ENCODE measurements at regions not wholly inside any gene's neighbourhood (a gene's known extent, or its start where the extent isn't known, plus 50 kb on each side); places are given as distances from the start of the nearest gene placed in this dataset.
"Not testable (repeated sequence)": the region's sequence is repeated elsewhere in the genome, so short reads cannot be mapped to it uniquely, and the experiment has no call there.

DNA sequence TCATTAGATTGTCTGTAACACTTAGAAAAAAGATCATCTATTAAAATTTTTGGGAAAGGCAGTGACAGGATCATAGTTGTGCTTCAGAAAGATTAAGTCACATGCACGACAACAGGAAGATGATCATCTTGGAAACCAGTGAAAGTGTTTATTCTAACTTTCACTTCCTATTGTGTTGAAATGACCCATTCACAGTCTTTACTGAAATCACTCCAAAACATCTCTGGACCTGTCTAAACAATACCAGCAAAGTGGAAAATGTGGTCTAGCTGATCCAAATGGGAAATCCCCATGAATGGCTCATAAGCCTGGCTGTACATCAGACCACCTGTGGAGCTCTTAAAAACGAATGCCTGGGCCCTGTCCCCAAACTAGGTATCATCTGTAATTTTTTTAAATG, 111.1 kb upstream of the ETV3 start:
- DNase-seq = no peak

DNA sequence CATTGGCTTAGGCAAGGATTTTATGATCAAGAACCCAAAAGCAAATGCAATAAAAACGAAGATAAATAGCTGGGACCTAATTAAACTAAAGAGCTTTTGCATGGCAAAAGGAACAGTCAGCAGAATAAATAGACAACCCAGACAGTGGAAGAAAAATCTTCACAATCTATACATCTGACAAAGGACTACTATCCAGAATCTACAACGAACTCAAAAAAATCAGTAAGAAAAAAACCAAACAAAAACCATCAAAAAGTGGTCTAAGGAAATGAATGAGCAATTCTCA, 109.5 kb upstream of the ETV3 start:
- not testable (repeated sequence) for DNase-seq

DNA sequence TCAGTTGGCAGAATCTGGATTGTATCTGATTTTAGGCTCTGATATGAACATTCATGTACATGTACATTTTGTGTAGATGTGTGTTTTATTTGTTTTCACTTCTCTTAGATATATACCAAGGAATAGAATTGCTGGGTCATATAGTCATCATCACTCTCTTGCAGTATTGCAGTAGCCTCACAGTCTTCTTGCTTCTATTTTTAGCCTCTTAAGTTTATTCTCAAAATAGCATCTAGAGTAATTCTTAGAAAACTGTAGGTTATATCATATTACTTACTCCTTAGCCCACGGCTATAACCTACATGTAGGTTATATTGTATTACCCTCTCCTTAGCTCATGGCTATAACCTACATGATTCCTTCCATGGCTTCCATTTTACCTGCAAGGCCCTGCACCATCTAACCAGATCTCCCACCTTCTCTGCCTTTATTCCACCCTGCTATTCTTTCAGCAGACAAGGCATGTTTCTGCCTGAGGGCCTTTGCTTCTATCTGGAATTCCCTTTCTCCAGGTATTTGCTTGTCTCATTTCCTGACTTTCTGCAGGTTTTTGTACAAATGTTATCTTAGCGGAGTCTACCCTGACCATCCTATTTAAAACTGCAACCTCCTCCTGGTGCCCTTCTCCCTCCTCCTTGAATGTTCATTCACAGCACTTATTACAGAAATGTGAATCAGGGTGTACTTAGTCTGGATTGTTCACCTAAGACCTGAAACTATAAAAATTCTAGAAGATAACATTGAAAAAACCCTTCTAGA, 109.0 kb upstream of the ETV3 start:
- no peak for DNase-seq

DNA sequence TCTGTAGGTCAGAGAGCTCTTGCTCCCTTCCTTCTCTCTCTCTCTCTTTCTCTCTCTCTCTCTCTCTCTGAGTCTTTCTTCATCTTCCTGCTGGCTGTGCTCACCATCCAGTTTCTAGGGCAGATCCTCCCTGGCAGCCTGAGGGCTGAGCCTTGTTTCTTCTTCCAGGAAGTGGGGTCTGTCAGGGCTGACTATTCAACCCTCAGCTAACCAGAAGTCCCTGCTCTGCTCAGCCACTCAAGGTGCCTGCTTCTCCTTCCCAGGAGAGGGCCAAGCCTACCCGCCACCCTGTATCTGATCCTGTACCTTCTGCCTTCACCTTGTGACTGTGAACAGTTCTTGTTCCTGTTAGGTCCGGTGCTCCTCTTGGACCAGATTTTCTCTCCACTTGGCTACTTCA, 107.6 kb upstream of the ETV3 start:
- DNase-seq = no peak

DNA sequence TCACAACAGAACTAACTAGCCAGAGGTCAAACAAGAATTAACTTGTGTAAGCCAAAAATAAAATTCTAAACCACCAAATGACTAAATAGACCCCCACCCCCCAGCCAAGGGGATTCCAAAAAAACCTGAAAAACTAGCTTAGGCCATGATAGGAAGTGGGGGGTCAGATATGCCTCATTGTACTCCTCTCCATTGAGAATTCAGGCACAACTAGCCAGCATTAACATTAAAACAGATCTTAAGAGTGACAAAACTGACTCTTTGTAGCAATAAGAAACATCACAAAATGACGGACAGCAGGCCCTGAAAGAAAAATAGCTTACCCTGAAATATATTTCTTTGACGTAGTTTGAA, 103.0 kb upstream of the ETV3 start:
- DNase-seq = no peak

DNA sequence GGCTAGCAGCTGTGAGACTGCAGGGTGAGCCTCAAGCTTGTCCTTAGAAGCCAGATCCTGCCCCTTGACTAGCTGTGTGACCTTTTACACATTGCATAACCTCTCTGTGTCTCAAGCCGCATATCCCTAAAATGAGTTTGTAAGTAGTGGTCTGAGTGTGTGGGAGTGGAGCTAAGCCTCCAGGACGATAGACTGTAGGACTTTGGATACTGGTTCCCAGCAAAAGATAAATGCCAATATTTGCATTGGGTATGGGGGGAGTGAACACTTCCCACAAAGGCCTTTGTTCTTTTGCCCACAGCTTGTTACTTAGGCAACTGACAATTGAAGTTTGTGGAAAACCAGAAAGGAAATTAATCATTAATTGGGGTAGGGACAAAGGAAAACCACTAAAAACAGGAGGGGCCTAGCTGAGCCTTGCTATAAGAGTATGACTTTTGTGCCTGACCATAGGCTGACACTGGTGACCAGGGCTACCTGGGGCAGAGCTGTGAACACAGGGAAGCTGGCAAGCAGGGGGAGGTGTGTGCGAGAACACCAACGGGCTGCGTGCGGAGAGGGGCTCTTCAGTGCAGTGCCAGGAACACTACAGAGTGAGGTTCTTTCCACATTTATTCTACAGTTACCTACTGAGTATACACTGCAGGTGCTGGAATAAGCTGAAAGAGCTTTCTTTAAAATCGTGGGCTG, 102.4 kb upstream of the ETV3 start:
- no peak for DNase-seq

DNA sequence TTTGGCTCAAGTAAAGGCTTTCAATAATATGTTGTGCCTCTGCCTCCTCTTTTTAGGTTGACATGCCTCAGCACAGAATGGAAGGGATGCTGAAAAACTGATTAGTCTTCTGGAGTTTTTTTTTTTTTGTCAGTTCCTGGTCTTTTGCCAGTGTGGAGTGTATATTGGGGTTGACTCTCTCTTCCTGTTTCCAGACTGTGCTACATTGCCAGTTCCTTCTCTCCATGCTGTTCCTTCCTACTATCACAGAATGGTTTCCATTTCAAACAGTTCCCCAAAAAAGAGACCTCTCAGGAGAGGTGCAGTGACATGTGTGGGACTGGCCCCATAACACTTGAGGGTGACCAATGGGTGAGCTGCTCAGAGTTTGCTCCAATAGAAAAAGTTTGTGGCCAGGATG, 101.7 kb upstream of the ETV3 start:
- DNase-seq = no peak

DNA sequence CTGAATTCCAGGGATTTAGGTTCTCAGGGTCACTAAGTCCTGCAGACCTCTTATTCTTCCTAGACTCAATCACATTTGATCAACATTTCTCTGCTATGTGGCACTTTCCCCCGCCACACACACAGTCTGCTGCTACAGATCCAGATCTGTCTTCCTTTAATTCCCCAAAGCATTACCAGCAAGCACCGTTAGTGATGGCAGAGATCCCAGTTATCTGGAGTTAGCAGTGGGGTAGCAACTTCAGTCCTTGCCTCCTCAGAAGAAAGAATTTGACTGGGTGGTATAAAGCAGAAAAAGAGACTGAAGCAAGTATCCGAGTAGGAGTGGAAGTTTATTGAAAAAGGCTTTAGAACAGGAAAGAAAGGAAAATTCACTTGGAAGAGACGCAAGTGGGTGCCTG, 100.4 kb upstream of the ETV3 start:
- DNase-seq = no peak

DNA sequence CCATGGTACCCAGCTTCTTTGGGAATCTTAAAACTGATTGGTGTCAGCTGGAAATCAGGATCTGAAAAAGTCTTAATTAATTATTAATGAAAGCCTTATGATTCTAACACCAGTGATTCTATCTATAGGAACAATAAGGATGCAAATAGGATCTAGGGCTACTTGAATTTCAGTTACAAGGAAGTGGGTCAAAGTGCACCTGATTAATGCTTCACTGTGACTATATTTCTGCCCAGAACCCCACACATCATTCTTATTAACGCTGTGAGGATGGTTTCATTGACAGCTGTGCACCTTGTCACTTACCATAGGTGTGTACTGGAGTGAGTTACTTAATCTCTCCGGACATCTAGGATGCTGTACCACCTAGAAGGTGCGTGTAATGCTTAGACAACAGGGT, 99.8 kb upstream of the ETV3 start:
- DNase-seq = no peak

DNA sequence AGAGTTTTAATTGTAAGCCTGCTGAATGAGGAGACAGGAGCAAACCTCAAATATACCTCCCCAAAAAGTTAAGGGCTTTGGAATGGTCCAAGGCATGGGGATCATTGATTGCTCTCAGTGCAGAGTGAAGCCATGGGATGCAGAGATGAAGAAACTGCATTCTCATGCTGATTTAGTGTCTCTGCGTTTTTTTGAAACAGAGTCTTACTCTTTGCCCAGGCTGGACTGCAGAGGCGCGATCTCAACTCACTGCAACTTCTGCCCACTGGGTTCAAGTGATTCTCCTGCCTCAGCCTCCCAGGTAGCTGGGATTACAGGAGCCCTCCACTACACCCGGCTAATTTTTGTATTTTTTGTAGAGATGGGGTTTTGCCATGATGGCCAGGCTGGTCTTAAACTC, 99.3 kb upstream of the ETV3 start:
- DNase-seq = no peak

DNA sequence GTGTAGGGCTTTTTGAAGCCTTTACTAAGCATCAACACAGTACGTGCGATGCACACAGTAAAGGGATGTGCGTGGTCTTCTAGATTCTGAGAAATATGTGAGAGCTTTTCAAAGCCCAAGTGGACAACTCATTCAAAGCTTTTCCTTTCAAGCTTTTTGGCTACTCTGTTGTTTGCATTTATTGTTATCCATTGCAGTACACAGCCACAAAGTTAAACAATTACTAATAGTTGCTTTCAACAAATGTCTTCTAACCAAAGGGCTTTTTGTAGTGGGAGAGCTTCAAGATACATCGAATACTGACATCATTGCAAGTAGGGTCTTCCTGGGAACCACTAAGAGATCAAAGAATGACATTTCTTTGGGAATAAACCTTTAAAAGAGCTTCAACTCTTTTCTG, 97.9 kb upstream of the ETV3 start:
- no peak for DNase-seq

DNA sequence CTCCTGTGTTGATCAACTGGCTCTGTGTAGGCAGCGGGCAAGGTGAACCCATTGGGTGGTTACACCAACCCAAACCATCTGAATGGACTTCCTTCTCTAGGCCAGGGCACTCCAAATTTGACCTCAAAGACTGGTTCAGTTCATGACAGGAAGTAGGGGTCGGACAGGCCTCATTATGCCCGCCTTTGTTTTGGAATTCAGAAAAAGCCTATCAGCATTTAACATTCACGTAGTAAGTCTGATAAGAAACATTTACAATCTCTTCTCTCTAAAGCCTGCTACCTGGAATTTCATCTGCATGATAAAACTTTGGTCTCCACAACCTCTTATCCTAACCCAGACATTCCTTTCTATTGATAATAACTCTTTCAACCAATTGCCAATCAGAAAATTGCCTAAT, 97.1 kb upstream of the ETV3 start:
- DNase-seq = no peak

DNA sequence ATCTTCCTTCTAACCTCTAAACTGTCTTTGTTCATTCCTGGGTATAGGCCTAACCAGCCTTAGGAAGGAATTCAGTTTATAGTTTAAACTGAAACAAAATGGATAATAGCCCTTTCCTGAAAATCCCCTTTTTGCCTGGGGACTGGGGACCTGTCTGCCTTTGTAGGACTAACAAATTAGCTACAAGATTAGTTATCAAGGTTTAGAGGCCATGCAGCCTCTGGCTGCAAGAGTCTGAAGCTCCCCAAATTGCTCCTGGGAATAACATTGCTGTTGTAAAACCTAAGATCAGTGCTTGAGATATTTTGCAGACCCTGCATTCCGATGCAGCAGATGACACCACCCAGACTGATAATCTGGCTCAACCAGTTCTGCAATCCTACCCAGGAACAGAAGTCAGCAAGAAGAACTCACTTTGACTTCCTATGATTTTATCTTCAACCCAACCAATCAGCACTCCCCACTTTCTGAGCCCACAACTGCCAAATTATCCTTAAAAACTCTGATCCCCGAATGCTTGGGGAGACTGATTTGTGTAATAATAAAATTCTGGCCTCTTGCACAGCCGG, 96.6 kb upstream of the ETV3 start:
- no peak for DNase-seq

DNA sequence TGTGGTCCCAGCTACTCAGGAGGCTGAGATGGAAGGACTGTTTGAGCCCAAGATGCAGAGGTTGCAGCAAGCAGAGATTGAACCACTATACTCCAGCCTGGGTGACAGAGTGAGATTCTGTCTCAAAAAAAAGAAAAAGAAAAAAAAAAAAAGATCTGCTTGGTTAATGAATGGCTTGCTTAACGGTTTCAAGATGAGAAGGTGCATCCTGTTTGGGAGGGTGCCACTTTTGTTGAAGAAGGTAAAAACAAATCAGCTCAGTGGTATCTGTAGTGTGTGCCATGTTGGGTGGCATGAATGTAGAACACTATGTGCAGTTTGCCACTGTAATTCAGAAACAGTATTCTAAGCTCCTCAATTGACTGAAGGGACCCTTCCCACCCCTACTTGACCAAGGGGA, 94.9 kb upstream of the ETV3 start:
- DNase-seq = no peak

DNA sequence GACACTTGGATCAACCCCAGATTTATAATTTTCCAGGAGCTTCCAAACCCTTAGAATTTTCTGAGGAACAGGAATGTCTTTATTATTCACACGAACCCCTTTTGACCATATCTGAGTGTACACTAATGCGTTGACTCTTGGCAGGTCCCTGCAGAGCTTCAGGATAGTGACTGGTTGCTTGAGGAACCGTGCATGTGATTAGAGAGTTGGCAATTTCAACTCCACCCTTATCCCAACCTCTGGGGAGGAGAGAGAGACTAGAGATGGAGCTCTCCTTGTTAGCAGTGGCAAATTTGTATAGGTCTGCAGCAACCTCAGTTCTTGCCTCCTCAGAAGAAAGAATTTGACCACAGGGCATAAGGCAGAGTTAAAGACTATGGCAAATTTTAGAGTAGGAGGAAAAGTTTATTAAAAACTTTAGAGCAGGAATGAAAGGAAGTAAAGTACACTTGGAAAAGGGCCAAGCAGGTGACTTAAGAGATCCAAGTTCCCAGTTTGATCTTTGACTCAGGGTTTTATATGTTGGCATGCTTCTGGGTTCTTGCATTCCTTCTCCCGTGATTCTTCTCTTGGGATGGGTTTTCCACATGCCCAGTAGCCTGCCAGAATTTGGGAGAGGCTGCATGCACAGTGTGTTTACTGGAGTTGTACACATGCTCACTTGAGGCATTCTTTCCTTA, 93.8 kb upstream of the ETV3 start:
- DNase-seq = no peak

DNA sequence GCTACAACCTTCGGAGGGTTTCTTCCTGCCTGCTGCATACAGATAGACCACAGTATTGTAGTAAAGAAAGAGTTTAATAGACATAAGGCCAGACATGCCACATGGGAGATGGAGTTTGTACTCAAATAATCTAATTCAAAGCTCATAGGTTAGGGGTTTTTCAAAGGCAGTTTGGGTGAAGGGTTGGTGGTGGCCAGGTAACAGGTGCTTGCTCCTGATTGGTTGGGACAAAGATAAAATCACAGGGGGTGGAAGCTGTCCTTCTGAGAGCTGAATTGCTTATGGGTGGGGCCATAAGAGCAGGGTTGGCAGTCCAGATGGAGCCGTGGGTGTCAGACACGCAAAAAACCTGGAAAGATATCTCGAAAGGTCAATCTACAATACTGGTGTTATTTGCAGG, 92.3 kb upstream of the ETV3 start:
- DNase-seq = no peak

DNA sequence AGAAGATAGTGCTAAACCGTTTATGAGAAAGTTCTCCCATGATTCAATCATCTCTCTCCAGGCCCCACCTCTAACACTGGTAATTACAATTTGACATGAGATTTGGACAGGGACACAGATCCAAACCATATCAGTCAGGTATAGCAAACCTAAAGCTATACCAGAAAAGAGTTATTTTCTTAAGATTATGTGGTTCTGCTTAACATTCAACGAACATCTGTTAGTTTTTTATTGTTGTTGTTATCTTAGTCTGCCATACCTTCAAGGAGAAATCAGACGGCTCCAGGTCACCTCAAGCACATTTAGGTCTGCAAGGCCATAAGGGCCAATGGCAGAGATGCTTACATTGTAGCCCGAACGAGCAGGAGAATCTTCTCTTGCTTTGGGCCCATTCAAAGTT, 89.5 kb upstream of the ETV3 start:
- DNase-seq = no peak

DNA sequence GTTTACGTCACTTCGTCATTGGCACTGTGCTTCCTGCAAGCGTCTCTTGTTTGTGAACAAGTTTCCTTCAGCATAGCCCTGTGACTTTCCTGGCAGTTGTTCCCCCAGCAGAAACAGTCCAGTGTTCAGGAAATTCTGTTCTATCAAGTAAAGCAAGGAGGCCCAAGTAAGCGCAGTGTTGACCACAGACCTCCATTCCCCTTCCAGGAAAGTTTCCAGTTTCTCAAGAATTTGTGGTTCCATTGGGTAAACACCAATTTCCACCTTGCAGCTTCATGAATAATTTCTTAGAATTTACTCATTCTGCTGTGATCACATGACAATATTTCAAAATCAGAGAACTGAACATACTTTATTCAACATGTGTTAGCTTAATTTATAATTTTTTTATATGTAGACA, 88.5 kb upstream of the ETV3 start:
- DNase-seq = no peak

DNA sequence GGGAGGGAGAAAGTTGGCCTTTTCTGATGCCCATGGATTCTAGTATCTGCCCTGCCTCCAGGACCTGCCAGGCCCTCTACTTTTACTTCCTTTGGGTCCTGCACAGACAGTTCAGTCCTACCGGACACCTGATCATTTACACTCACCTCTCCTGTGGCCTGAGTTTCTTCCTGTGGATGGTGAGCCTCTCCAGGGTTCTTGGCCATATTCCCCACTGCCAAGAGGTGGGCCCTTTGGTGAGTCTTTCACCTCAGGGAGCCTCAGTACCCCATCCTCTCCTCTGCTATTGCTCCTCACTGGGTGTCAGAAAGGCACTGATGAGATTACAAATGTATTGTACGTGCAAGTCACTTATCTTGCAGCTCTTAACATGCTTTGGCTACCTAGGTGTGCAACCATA, 81.4 kb upstream of the ETV3 start:
- no peak for DNase-seq

DNA sequence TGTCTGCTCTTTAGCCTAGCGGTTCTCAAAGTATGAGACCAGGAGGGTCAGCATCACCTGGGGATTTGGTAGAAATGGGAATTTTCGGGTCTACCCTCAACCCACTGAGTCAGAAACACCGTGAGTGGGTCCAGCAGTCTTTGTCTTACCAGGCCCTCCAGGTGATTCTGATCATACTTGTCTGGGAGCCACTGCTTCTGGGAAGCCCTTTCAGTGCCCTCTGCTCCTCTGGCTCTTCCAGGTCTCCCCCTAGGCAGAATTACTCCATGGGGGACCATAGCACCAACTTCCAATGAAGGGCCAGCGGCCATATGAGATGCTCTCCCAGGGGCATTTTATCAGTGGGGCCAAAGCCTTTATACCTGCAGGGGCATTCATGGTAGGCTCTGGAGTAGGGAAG, 81.0 kb upstream of the ETV3 start:
- DNase-seq = no peak

DNA sequence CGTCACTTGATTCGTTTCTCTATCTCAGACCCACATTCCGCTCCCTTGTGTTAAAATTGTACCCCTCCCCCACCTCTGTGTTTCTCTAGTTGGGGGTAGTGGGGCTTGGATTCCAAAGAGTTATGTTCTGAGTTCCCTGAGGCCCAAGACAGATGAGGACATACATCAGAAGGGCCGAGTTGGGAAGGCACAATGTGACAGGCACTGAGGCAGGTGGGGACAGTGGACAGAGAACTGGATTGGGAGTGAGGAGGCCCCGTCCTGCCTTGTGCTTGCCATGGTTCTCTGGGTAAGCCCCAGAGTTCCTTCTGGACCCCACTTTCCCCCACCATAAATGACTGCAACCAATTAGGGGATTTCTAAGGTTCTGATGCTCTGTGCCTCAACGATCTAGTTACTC, 80.5 kb upstream of the ETV3 start:
- no peak for DNase-seq

DNA sequence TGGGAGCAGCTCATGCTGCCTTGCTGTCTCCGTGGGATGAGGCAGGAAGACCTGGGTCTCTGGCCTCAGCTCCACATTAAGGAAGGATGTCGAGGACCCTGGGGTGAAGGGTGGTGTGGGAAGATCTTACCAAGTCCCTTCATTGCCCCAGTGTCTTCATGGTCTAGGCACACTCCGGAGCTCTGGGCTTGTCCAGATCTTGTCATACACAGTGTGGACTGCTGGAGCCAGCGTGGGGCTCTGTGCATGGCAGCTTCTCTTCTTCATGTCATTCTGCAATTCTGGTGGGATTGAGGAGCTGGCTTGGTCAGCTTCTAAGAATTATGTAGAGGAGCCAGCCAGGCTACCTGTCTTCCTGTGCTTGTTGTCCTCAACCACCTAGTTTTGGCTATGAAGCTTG, 79.3 kb upstream of the ETV3 start:
- no peak for DNase-seq

DNA sequence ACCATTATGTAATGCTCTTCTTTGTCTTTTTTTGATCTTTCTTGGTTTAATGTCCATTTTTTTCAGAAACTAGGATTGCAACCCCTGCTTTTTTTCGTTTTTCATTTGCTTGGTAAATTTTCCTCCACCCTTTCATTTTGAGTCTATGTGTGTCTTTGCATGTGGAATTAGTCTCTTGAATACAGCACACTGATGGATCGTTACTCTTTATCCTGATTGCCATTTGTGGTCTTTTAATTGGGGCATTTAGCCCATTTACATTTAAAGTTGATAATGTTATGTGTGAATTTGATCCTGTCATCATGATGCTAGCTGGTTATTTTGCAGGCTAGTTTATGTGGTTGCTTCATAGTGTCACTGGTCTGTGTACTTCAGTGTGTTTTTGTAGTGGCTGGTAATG, 75.6 kb upstream of the ETV3 start:
- no peak for DNase-seq

DNA sequence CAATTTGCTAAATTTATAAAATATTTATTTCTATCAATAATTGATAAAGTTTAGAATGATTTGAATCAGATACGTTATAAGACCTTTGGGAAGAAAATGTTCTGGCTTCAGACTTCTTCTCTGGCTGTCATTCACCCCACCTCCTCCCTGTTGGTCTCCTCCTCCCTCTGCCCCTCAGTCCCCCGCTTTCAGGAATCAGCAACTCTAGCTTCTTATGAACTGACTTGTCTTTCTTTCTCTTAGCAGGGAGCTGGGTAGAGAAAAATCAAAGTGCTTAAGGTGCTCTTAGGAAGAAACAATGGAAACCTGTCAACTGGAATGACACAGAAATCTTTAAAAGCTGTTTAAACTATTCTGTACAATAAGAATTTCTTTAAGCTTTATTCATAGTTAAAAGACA, 71.3 kb upstream of the ETV3 start:
- DNase-seq = no peak

DNA sequence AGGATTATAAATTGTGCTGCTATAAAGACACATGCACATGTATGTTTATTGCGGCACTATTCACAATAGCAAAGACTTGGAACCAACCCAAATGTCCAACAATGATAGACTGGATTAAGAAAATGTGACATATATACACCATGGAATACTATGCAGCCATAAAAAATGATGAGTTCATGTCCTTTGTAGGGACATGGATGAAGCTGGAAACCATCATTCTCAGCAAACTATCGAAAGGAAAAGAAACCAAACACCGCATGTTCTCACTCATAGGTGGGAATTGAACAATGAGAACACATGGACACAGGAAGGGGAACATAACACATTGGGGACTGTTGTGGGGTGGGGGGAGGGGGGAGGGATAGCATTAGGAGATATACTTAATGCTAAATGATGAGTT, 67.8 kb upstream of the ETV3 start:
- DNase-seq = not testable (repeated sequence)
